ENCODE measurements at regions not wholly inside any gene's neighbourhood (a gene's known extent, or its start where the extent isn't known, plus 50 kb on each side); places are given as distances from the start of the nearest gene placed in this dataset.

DNA sequence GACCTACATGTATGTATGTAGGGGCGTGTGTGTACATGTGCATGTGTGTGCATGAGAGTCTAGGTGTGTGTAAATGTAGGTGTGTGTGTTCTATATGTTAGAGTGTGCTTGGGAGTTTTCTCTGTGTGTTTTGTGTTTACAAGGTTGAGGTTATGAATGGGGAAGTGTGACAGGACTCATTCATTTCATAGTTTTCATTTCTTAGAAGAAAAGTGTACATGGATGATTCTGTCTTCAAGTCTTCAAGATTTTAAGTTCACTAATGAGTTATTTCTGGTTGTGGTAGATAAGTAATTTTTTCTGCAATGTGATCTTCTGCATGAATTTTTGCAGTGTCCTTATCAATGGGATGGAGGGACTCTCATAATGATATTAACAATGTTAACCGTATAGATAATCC, 118.2 kb upstream of the SLC10A2 start:
- Mint-ChIP-seq H3K27me3 (peaks cover 0 to 4% of the 10 kb centered on the region in 2 donors), H3K4me1 (peaks cover 0 to 2% of the 10 kb centered on the region in 2 donors), H3K36me3 (no peaks in the 10 kb centered on the region), H3K9me3 (no peaks in the 10 kb centered on the region), H3K27ac (no peak overlapping the region), H3K4me3 (no peak overlapping the region)
- peak in 1 of 2 donors; percentile 27 for ATAC-seq (replicated peaks)
- DNase-seq = no peak

DNA sequence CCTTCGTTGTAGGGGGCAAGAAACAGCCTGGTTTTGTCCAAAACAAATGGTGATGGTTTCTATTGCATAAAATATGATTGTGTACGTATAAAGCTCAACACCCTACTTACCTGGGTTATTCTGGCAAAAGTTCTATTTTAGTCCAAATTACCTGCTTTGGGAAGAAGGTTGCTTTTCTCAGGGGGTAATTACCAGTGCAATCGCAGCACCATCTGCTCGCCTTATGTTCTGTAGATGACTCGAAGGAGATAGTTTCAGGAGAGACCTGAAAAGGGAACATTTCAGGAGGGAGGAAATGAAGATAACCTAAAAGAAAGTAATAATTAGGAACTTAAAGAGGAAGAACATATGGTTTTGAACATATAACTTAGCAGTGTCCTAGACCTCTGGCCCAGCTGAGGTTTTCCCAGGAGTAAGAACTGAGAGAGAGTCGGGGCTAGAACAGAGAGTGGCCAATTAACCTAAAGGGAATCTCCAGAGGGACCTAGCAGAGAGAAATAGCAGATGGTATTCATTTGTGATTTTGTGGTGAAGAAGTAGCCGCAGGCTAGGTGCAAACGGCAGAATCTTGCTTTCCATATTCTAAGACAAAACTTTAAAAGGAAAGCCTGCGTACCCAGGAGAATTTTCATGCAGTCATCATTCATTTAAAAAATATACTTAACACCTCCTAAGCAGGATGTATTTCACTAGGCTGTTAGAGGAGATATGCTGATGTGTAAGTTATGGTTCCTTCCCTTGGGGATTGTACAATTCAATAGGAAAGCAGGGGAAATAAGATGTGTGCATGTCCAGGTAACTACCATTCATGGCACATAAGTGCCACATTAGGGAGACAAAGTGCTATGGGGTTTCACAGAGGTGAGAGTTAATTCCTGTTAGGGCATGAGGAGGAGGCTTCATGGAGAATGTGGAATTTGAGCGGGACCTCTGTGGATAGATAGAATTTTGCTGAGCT, 113.0 kb upstream of the SLC10A2 start:
- Mint-ChIP-seq H3K27me3 (peaks cover 0 to 4% of the 10 kb centered on the region in 2 donors), H3K9me3 (peaks cover 0 to 2% of the 10 kb centered on the region in 2 donors), H3K4me3 (no peak overlapping the region), H3K4me1 (peaks cover 0 to under 1% of the 10 kb centered on the region in 2 donors), H3K36me3 (no peaks in the 10 kb centered on the region), H3K27ac (no peak overlapping the region)
- ATAC-seq (replicated peaks) = no peak
- no peak for DNase-seq

DNA sequence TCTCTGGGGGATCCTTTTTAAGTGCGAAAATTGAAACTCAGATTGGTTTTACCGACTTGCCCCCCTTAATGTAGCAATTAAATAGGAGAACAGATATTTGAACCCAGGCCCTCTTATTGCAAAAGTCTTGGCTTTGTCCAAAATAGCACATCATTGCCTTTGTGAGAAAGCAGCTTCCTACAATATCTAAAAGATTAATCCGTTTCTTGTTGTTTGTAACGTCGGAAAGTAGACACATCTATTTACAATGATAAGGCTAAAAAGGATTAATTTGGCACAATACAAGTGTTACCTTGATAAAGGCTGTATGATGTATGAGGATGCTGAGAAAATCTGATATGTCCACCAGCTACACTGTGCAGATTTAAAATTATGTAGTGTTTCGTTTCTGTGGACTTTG, 108.7 kb upstream of the SLC10A2 start:
- Mint-ChIP-seq H3K4me3 (no peak overlapping the region), H3K27ac (no peak overlapping the region), H3K4me1 (no peaks in the 10 kb centered on the region), H3K36me3 (no peaks in the 10 kb centered on the region), H3K9me3 (peaks cover 0 to 2% of the 10 kb centered on the region in 2 donors), H3K27me3 (peaks cover 0 to 3% of the 10 kb centered on the region in 2 donors)
- ATAC-seq (replicated peaks) (no peak), DNase-seq (no peak)

GRCh38 chr13:103168901-103169508, 102.8 kb upstream of the SLC10A2 start:
- Mint-ChIP-seq H3K36me3 (no peaks in the 10 kb centered on the region), H3K4me1 (no peaks in the 10 kb centered on the region), H3K27ac (no peak overlapping the region), H3K27me3 (peaks cover 0 to 3% of the 10 kb centered on the region in 2 donors), H3K9me3 (peaks cover 0 to 7% of the 10 kb centered on the region in 2 donors), H3K4me3 (no peak overlapping the region)
- DNase-seq = no peak
- ATAC-seq (replicated peaks) = no peak

DNA sequence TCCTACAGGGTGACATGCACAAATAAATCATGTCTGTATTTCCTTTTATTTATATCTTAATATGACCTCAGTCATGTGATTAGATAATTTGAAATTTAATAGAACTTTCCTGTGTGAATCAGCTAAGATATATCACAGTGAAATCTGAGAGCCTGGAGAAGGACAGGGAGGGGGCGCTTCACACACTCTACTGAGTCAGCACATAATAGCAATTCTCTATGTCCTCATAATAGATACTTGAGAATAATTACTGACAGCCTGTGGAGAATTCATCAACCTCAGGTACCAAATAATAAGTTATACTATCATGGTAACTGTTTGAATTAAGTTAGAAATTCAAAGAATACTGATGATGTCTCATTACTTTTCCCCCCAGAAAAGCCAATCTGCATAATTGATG, 98.0 kb upstream of the SLC10A2 start:
- peaks cover 0 to 7% of the 10 kb centered on the region in 2 donors for H3K9me3 Mint-ChIP-seq
- H3K4me3 Mint-ChIP-seq = no peak overlapping the region
- no peaks in the 10 kb centered on the region for H3K4me1 Mint-ChIP-seq
- H3K36me3 Mint-ChIP-seq = no peaks in the 10 kb centered on the region
- no peak for DNase-seq
- peaks cover 0 to 6% of the 10 kb centered on the region in 2 donors for H3K27me3 Mint-ChIP-seq
- H3K27ac Mint-ChIP-seq = no peak overlapping the region
- no peak for ATAC-seq (replicated peaks)

DNA sequence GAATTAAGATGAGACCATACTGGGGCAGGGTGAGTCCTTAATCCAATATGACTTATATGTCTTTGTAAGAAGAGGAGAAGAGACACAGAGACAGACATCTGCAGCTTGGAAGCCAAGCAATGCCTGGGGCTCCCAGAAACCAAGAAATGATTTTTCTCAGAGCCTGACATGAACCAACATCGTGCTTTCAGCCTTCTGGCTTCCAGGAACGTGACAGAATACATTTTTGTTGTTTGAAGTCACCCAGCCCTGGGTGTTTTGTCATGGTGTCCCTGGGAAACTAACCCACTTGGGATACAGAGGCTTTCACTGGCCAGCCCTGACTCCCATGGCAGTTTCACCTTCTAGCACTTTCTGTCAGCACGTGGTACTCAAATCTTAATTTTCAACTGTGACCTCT, 95.3 kb upstream of the SLC10A2 start:
- Mint-ChIP-seq H3K36me3 (no peaks in the 10 kb centered on the region), H3K4me3 (no peak overlapping the region), H3K9me3 (no peaks in the 10 kb centered on the region), H3K27me3 (peaks cover 6 to 12% of the 10 kb centered on the region in 2 donors), H3K27ac (no peak overlapping the region), H3K4me1 (no peaks in the 10 kb centered on the region)
- DNase-seq = no peak
- no peak for ATAC-seq (replicated peaks)

DNA sequence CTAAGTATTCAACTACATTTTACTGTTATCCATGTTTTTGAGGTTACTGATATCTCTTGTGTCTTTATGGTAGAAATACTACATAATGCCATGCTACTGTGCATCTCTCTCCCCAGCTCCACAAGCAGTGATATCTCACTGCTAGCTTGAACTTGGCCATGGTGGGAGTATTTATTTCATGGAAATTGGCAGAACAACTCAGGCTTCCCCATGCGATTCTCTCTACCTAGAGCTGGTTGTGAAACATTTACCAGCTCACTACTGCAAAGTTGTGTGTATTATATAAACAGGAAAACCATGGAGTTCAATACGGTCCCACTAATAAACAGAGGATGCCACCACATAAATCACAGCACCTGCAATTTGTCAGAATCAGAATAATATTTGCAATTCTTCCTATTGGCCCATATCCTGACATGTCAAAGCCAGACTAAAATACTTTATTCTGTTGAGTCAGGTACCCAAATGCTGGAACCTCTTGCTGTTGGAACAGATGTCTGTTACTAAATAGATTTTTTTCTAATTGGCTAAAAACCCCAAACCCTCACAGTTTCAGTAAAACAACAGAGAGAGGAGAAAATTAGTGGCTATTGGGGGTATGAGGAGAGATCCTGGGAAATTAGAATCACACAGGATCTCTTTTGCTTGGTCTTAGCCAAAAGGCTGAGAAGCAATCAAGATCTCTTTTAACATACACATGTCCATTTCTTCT, 91.4 kb upstream of the SLC10A2 start:
- no peak overlapping the region for H3K4me3 Mint-ChIP-seq
- H3K27ac Mint-ChIP-seq = no peak overlapping the region
- no peak for DNase-seq
- H3K9me3 Mint-ChIP-seq = no peaks in the 10 kb centered on the region
- H3K4me1 Mint-ChIP-seq = peaks cover 0 to 2% of the 10 kb centered on the region in 2 donors
- no peak for ATAC-seq (replicated peaks)
- H3K27me3 Mint-ChIP-seq = peaks cover 13 to 20% of the 10 kb centered on the region in 2 donors
- H3K36me3 Mint-ChIP-seq = no peaks in the 10 kb centered on the region

GRCh38 chr13:103157016-103157415, 90.8 kb upstream of the SLC10A2 start:
- DNase-seq = no peak
- H3K4me1 Mint-ChIP-seq = peaks cover 0 to 2% of the 10 kb centered on the region in 2 donors
- no peak overlapping the region for H3K27ac Mint-ChIP-seq
- H3K4me3 Mint-ChIP-seq = no peak overlapping the region
- H3K27me3 Mint-ChIP-seq = peaks cover 13 to 20% of the 10 kb centered on the region in 2 donors
- ATAC-seq (replicated peaks) = no peak
- no peaks in the 10 kb centered on the region for H3K9me3 Mint-ChIP-seq
- H3K36me3 Mint-ChIP-seq = no peaks in the 10 kb centered on the region

- H3K4me3 Mint-ChIP-seq = no peak overlapping the region
Observed at GRCh38 chr13:103156346-103156998, 90.3 kb upstream of the SLC10A2 start.

GRCh38 chr13:103153466-103153865, 87.2 kb upstream of the SLC10A2 start:
- no peak for ATAC-seq (replicated peaks)
- Mint-ChIP-seq H3K27ac (no peak overlapping the region), H3K36me3 (no peaks in the 10 kb centered on the region), H3K27me3 (peaks cover 13 to 20% of the 10 kb centered on the region in 2 donors), H3K4me1 (peaks cover 0 to 2% of the 10 kb centered on the region in 2 donors), H3K9me3 (no peaks in the 10 kb centered on the region), H3K4me3 (no peak overlapping the region)
- no peak for DNase-seq

More at GRCh38 chr13:103156346-103156998, 90.3 kb upstream of the SLC10A2 start:
- peaks cover 0 to 2% of the 10 kb centered on the region in 2 donors for H3K4me1 Mint-ChIP-seq
- H3K36me3 Mint-ChIP-seq = no peaks in the 10 kb centered on the region
- no peak overlapping the region for H3K27ac Mint-ChIP-seq
- no peak for DNase-seq
- peaks cover 13 to 20% of the 10 kb centered on the region in 2 donors for H3K27me3 Mint-ChIP-seq
- no peaks in the 10 kb centered on the region for H3K9me3 Mint-ChIP-seq
- ATAC-seq (replicated peaks) = no peak

GRCh38 chr13:103147961-103148360, 81.7 kb upstream of the SLC10A2 start:
- H3K4me3 Mint-ChIP-seq = no peak overlapping the region
- peaks cover 0 to 7% of the 10 kb centered on the region in 2 donors for H3K27me3 Mint-ChIP-seq
- no peak for DNase-seq
- H3K36me3 Mint-ChIP-seq = no peaks in the 10 kb centered on the region
- no peak overlapping the region for H3K27ac Mint-ChIP-seq
- no peak for ATAC-seq (replicated peaks)
- H3K9me3 Mint-ChIP-seq = no peaks in the 10 kb centered on the region
- H3K4me1 Mint-ChIP-seq = no peaks in the 10 kb centered on the region

DNA sequence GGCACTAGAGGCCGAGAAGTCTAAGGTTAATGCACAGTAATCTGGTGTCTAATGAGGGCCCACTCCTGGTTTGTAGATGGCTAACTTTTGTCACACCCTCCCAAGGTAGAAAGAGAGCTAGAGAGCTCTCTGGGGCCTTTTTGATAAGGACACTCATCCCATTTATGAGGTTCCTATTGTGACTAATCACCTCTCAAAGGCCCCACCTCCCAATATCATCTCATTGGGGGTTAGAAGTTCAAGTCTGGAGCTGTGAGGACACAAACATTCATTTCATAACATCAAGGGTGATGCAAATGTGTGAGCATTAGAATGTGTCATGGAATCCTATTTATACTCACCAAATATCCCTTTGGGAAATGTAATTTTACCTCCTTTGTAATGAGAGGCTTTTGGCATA, 79.2 kb upstream of the SLC10A2 start:
- no peaks in the 10 kb centered on the region for H3K9me3 Mint-ChIP-seq
- H3K27ac Mint-ChIP-seq = no peak overlapping the region
- H3K4me1 Mint-ChIP-seq = no peaks in the 10 kb centered on the region
- ATAC-seq (replicated peaks) (no peak), DNase-seq (no peak)
- H3K36me3 Mint-ChIP-seq = no peaks in the 10 kb centered on the region
- peaks cover 0 to 13% of the 10 kb centered on the region in 2 donors for H3K27me3 Mint-ChIP-seq
- no peak overlapping the region for H3K4me3 Mint-ChIP-seq

- Mint-ChIP-seq H3K36me3 (no peaks in the 10 kb centered on the region), H3K27me3 (peaks cover 0 to 13% of the 10 kb centered on the region in 2 donors), H3K4me1 (no peaks in the 10 kb centered on the region), H3K4me3 (no peak overlapping the region), H3K27ac (no peak overlapping the region), H3K9me3 (no peaks in the 10 kb centered on the region)
- DNase-seq (no peak), ATAC-seq (replicated peaks) (no peak)
Observed at GRCh38 chr13:103143432-103143831, 77.2 kb upstream of the SLC10A2 start.

DNA sequence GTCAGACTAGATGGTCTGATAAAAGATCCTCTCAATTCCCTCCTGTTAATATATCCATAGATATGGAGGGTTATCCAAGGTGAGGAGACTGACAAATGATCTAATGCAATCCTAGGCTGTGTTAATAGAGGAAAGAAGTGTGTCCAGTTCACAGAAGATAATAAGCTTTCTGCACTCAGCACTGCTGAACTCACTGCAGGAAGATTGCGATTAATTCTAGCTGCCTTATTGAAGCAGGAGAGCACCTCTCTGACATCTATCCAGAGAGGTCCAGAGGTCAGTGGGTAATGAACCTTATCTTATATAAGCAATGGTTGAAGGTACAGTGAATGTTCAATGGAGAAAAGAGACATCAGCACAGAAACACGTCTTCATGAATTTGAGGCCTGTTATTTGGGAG, 75.9 kb upstream of the SLC10A2 start:
- no peak overlapping the region for H3K27ac Mint-ChIP-seq
- no peaks in the 10 kb centered on the region for H3K36me3 Mint-ChIP-seq
- no peaks in the 10 kb centered on the region for H3K4me1 Mint-ChIP-seq
- DNase-seq (no peak), ATAC-seq (replicated peaks) (no peak)
- H3K9me3 Mint-ChIP-seq = peaks cover 2 to 4% of the 10 kb centered on the region in 2 donors
- peaks cover 0 to 13% of the 10 kb centered on the region in 2 donors for H3K27me3 Mint-ChIP-seq
- no peak overlapping the region for H3K4me3 Mint-ChIP-seq
